ENCODE measurements at regions not wholly inside any gene's neighbourhood (a gene's known extent, or its start where the extent isn't known, plus 50 kb on each side); places are given as distances from the start of the nearest gene placed in this dataset.
"Not testable (repeated sequence)": the region's sequence is repeated elsewhere in the genome, so short reads cannot be mapped to it uniquely, and the experiment has no call there.

DNA sequence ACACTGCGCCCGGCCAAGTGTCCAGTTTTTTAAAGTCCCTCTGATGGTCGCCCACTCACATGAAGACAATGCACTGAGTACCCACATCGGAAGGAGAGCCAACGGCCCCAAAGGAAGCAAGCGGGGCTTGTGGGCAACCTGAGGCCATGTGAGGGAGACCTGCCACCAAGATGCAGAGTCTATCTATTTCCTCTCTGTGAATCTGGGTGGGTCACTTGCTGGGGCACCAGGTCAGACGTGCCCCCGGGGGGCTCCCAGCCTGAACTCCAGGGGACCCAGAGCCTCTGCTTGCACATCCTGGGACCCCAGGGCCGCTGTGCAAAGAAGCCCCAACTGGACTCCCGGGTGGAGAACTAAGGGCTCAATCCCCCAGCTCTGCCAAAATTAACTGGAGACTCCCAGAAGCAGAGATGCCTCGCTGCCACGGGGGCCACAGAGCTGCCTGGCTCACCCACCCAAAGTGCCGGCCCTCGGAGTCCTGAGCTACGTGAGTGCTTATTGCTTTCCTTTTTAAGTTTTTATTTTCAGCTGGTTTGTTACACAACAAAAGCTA is 106.4 kb downstream of the BRD1 start:
- DNase-seq (ENCODE audit: low spot score), result no peak

- DNase-seq (ENCODE audit: low spot score), result no peak
Measured at GRCh38 chr22:49720279-49720959, 107.3 kb downstream of the BRD1 start.

GRCh38 chr22:49719046-49719445 is 108.6 kb downstream of the BRD1 start:
- no peak for DNase-seq (ENCODE audit: low spot score)

DNA sequence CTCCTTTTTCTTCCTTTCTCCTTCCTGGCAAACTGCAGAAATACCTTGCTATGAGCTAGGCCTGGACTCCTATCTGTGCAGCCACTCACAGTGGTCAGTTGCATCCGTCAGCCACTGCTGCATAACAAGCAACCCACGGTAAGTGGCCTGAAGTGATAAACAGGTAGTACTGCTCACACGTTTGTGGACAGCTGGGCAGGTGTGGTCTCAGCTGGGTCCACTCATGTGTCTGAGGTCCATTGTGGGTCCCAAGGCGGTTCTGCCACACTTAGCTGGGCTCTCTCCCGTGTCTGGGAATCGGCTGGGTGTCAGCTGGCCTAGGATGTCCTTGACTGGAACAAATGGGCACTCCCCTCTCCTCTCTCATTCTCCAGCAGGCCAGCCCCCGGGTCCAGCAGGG is 109.3 kb downstream of the BRD1 start:
- no peak for DNase-seq (ENCODE audit: low spot score)

- DNase-seq (ENCODE audit: low spot score), result no peak
Measured at GRCh38 chr22:49717322-49717919, 110.3 kb downstream of the BRD1 start.

GRCh38 chr22:49716441-49716840 is 111.2 kb downstream of the BRD1 start:
- no peak for DNase-seq (ENCODE audit: low spot score)

DNA sequence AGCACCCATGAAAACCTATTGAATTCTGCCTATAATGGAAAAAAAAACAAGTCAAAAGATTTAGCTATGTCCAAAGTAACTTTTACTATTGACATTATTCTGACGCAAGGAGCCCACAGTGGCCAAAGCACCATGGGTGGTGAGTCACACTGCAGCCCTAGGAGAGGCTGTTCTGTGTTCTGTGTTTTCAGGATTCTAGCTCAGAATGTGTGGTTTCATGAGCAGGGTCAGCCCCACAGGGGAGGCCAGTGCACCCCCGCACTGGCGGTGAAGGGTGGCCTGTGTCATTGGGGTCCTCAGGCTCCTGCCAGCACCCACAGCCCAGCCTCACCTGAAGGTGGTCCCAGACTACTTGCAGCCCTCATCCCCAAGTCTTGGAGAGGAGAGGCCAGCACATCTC is 112.2 kb downstream of the BRD1 start:
- DNase-seq (ENCODE audit: low spot score), result no peak

DNA sequence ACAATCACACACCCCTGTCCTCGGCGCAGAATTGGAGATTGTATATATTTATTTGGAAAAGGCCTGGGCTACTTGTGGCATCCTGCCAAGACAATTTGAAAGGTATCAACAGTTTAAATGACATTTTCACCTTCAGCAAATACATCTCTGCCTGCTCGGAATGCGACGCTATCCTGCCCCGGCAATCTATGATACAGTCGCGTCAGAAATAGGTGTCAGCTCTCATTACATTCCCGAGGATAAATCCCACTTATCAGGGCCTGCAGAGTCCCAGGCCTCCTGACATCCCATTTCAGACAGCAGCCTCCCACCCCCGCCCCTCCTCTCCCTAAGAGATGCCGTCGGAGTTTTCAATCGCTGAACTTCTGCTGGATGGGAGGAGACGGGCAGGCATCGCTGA is 114.7 kb downstream of the BRD1 start:
- DNase-seq (ENCODE audit: low spot score), result no peak

DNA sequence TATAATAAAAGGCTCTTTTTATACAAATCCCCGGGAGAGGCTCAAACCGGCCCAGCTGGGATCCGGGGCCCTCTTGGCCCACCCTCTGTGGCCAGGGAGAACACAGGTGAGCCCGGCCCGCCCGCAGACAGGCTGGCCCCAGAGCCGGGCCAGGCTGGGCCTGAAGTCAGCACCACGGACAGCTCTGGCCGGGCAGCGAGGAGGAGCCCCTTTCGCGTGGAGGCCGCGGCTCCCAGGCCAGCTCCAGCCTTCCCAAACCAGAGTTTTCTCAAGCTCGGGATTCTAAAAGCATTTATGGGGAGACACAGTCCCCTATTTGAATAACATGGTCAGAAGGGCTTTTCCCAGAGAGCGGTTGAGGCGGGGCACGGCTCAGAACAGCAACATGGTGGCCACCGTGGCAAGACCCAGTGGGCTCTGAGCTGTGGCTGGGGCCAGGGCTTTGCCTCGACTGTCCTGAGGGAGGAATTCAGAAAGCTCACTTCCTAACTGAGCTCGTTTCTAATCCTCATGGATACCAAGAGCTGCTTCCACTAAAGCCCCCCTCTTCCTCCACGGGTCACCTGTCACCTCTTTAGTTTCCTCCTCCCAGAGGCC is 115.4 kb downstream of the BRD1 start:
- DNase-seq (ENCODE audit: low spot score), result no peak

- DNase-seq (ENCODE audit: low spot score), result no peak
Measured at GRCh38 chr22:49710746-49711145, 116.9 kb downstream of the BRD1 start.

- no peak for DNase-seq (ENCODE audit: low spot score)
Measured at GRCh38 chr22:49709464-49709863, 118.2 kb downstream of the BRD1 start.

DNA sequence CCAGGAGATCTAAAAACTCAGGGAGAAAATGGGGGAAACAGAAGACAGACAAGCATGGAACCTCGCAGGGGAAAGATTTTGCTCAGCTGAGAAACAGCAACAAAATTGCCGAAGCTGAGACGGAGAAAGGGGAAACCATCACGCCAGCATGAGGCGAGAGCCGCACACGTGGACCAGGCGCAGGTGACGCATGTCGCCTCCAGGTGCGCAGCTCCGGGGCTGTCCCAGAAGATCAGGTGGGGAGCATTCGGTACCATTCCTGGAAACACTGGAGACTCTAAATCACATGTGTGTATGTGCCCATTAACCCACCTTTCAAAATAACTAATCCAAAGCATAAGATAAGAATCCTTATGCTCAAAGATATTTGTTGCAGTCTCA is 121.7 kb downstream of the BRD1 start:
- DNase-seq (ENCODE audit: low spot score), result no peak

- DNase-seq (ENCODE audit: low spot score), result no peak
Measured at GRCh38 chr22:49705216-49705971, 122.3 kb downstream of the BRD1 start.

DNA sequence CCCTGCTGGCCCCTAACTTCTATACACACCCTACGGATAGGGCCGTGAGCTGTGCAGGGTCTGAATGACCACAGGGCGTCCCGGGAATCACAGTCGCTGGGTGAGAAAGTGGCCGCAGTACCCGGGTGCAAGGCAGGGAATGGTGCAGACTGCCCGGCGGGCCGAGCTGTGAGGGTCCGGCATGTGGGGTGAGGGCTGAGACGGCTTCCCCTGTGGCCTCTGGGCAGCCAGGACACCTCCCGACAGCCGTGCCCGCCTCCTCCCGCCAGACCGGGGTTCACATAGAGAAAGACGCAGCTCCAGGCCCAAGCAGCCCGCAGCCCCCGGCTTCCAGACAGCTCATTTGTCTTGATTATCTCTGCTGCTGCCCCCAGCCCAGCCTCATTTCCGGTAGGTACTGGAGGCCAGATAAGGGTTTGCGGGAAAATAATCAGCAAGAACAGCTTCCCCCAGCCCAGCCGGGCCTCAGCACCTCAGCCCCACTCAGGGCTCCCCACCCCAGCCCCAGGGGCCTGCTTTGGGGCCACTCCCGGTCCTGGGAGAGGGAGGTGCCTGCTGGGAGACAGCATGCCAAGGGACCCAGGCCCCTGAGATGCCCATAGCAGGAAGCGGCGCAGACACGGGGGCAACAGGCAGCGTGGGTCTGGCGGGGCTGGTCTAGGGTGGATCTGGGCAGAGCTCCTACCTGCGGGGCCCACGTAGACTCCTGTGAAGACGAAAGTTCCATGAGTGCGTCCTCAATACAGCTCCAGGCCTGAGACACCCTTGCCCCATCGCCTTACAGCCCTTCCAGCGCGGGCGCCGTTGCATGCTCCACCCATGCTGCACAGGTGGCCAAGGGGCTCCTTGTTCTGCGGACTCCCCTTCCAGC is 123.1 kb downstream of the BRD1 start:
- DNase-seq (ENCODE audit: low spot score), result no peak

GRCh38 chr22:49703990-49704344 is 123.7 kb downstream of the BRD1 start:
- no peak for DNase-seq (ENCODE audit: low spot score)

DNA sequence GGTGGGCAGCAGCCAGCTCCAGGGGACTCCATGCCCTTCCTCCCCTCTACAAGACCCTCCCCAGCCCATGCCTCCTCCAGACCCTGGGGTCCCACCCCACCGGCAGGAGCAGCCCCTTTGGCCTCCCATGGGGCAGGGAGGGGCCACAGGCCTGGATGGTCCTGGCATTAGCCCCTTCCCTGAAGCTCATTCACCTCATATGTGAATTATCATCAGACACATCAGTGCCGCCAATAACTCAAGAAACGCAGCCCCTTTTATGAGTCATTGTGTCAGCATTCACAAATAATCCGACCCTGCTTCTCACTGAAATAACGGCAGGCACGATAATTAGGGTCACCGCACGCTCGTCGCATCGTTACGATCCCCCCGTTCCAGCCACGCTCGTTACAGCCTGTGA is 124.2 kb downstream of the BRD1 start:
- no peak for DNase-seq (ENCODE audit: low spot score)

DNA sequence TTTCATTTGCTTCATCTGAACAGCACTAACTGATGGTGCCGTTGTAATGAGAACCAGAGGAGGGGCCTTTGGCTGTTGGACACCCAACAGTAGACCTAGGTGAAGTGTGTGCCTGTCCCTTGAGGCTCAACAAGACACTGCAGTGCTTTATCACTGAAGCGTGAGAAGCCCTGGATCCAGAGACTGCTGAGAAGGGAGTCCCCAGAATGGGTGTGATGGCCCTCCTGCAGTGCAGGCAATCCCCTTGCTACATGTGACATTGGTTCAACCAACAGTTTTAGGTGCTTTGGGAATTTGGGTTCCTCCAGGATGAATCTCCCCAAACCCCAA is 125.6 kb downstream of the BRD1 start:
- no peak for DNase-seq (ENCODE audit: low spot score)

- no peak for DNase-seq (ENCODE audit: low spot score)
Measured at GRCh38 chr22:49701380-49702067, 126.1 kb downstream of the BRD1 start.

GRCh38 chr22:49699928-49700498 is 127.7 kb downstream of the BRD1 start:
- DNase-seq (ENCODE audit: low spot score), result no peak

GRCh38 chr22:49699476-49699875 is 128.2 kb downstream of the BRD1 start:
- no peak for DNase-seq (ENCODE audit: low spot score)

DNA sequence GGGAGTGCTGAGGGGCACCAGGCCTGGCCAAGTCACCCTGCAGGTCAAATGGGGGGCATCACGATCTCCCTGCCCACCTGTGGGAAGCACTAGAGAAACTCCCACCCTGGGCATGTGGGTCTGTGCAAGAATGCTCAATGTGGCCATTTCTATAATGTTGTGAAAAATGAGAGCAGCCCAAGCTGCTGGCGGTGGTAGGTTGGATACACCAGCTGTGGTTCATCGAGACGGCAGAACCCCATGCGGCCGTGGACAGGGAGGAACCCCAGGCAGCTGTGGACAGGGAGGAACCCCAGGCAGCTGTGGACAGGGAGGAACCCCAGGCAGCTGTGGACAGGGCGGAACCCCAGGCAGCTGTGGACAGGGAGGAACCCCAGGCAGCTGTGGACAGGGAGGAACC is 129.1 kb downstream of the BRD1 start:
- not testable (repeated sequence) for DNase-seq (ENCODE audit: low spot score)
